ENCODE measurements at regions not wholly inside any gene's neighbourhood (a gene's known extent, or its start where the extent isn't known, plus 50 kb on each side); places are given as distances from the start of the nearest gene placed in this dataset.

- Histone ChIP-seq H3K4me1 (ENCODE audit: control insufficient read depth in 3 of 3, insufficient read depth in 3 of 3, low read length in 3 of 3) (no peaks in the 10 kb centered on the region), H3K27me3 (ENCODE audit: control insufficient read depth in 3 of 3, insufficient read depth in 3 of 3, low read length in 3 of 3) (peaks cover 0 to 2% (median 0%) of the 10 kb centered on the region in 3 donors), H3K27ac (ENCODE audit: low read depth, low read length) (no peak overlapping the region), H3K36me3 (ENCODE audit: control insufficient read depth in 3 of 3, insufficient read depth in 3 of 3, low read length in 3 of 3) (no peaks in the 10 kb centered on the region), H3K4me3 (ENCODE audit: low read length in 3 of 3) (no peak overlapping the region), H3K9ac (ENCODE audit: low read depth in 1 of 3, low read length in 3 of 3) (no peak overlapping the region), H3K9me3 (ENCODE audit: control insufficient read depth in 3 of 3, low read length in 3 of 3) (peaks cover 0 to 3% (median 2%) of the 10 kb centered on the region in 3 donors)
These were observed 181.5 kb downstream of the VRK1 start for GRCh38 chr14:96978525-96979272.

- Histone ChIP-seq H3K27ac (ENCODE audit: low read depth, low read length) (no peak overlapping the region), H3K27me3 (ENCODE audit: control insufficient read depth in 3 of 3, insufficient read depth in 3 of 3, low read length in 3 of 3) (peaks cover 0 to 2% (median 0%) of the 10 kb centered on the region in 3 donors), H3K4me3 (ENCODE audit: low read length in 3 of 3) (no peak overlapping the region), H3K9me3 (ENCODE audit: control insufficient read depth in 3 of 3, low read length in 3 of 3) (peaks cover 0 to 3% (median 2%) of the 10 kb centered on the region in 3 donors), H3K9ac (ENCODE audit: low read depth in 1 of 3, low read length in 3 of 3) (no peak overlapping the region), H3K4me1 (ENCODE audit: control insufficient read depth in 3 of 3, insufficient read depth in 3 of 3, low read length in 3 of 3) (no peaks in the 10 kb centered on the region), H3K36me3 (ENCODE audit: control insufficient read depth in 3 of 3, insufficient read depth in 3 of 3, low read length in 3 of 3) (no peaks in the 10 kb centered on the region)
These were observed 182.5 kb downstream of the VRK1 start for GRCh38 chr14:96979611-96980074.

- Histone ChIP-seq H3K36me3 (ENCODE audit: control insufficient read depth in 3 of 3, insufficient read depth in 3 of 3, low read length in 3 of 3) (no peaks in the 10 kb centered on the region), H3K27me3 (ENCODE audit: control insufficient read depth in 3 of 3, insufficient read depth in 3 of 3, low read length in 3 of 3) (peaks cover 0 to 2% (median 0%) of the 10 kb centered on the region in 3 donors), H3K4me3 (ENCODE audit: low read length in 3 of 3) (no peak overlapping the region), H3K27ac (ENCODE audit: low read depth, low read length) (no peak overlapping the region), H3K4me1 (ENCODE audit: control insufficient read depth in 3 of 3, insufficient read depth in 3 of 3, low read length in 3 of 3) (no peaks in the 10 kb centered on the region), H3K9ac (ENCODE audit: low read depth in 1 of 3, low read length in 3 of 3) (no peak overlapping the region), H3K9me3 (ENCODE audit: control insufficient read depth in 3 of 3, low read length in 3 of 3) (no peaks in the 10 kb centered on the region)
These were observed 183.7 kb downstream of the VRK1 start for GRCh38 chr14:96980835-96981234.

- Histone ChIP-seq H3K27me3 (ENCODE audit: control insufficient read depth in 3 of 3, insufficient read depth in 3 of 3, low read length in 3 of 3) (no peaks in the 10 kb centered on the region), H3K36me3 (ENCODE audit: control insufficient read depth in 3 of 3, insufficient read depth in 3 of 3, low read length in 3 of 3) (no peaks in the 10 kb centered on the region), H3K4me3 (ENCODE audit: low read length in 3 of 3) (no peak overlapping the region), H3K27ac (ENCODE audit: low read depth, low read length) (no peak overlapping the region), H3K9ac (ENCODE audit: low read depth in 1 of 3, low read length in 3 of 3) (no peak overlapping the region), H3K4me1 (ENCODE audit: control insufficient read depth in 3 of 3, insufficient read depth in 3 of 3, low read length in 3 of 3) (no peaks in the 10 kb centered on the region), H3K9me3 (ENCODE audit: control insufficient read depth in 3 of 3, low read length in 3 of 3) (no peaks in the 10 kb centered on the region)
These were observed 189.3 kb downstream of the VRK1 start for GRCh38 chr14:96986256-96987085.

GRCh38 chr14:96987086-96987474 is 189.9 kb downstream of the VRK1 start:
- H3K4me1 ChIP-seq (ENCODE audit: control insufficient read depth in 3 of 3, insufficient read depth in 3 of 3, low read length in 3 of 3), result no peaks in the 10 kb centered on the region
- H3K27me3 ChIP-seq (ENCODE audit: control insufficient read depth in 3 of 3, insufficient read depth in 3 of 3, low read length in 3 of 3), result no peaks in the 10 kb centered on the region
- no peaks in the 10 kb centered on the region for H3K9me3 ChIP-seq (ENCODE audit: control insufficient read depth in 3 of 3, low read length in 3 of 3)
- no peak overlapping the region for H3K9ac ChIP-seq (ENCODE audit: low read depth in 1 of 3, low read length in 3 of 3)
- no peak overlapping the region for H3K4me3 ChIP-seq (ENCODE audit: low read length in 3 of 3)
- H3K27ac ChIP-seq (ENCODE audit: low read depth, low read length), result no peak overlapping the region
- no peaks in the 10 kb centered on the region for H3K36me3 ChIP-seq (ENCODE audit: control insufficient read depth in 3 of 3, insufficient read depth in 3 of 3, low read length in 3 of 3)

GRCh38 chr14:96987771-96988170 is 190.6 kb downstream of the VRK1 start:
- no peak overlapping the region for H3K4me3 ChIP-seq (ENCODE audit: low read length in 3 of 3)
- H3K9me3 ChIP-seq (ENCODE audit: control insufficient read depth in 3 of 3, low read length in 3 of 3), result no peaks in the 10 kb centered on the region
- no peaks in the 10 kb centered on the region for H3K36me3 ChIP-seq (ENCODE audit: control insufficient read depth in 3 of 3, insufficient read depth in 3 of 3, low read length in 3 of 3)
- H3K4me1 ChIP-seq (ENCODE audit: control insufficient read depth in 3 of 3, insufficient read depth in 3 of 3, low read length in 3 of 3), result no peaks in the 10 kb centered on the region
- no peak overlapping the region for H3K9ac ChIP-seq (ENCODE audit: low read depth in 1 of 3, low read length in 3 of 3)
- no peak overlapping the region for H3K27ac ChIP-seq (ENCODE audit: low read depth, low read length)
- peaks cover 0 to 3% (median 0%) of the 10 kb centered on the region in 3 donors for H3K27me3 ChIP-seq (ENCODE audit: control insufficient read depth in 3 of 3, insufficient read depth in 3 of 3, low read length in 3 of 3)

- H3K36me3 ChIP-seq (ENCODE audit: control insufficient read depth in 3 of 3, insufficient read depth in 3 of 3, low read length in 3 of 3), result no peaks in the 10 kb centered on the region
- no peak overlapping the region for H3K27ac ChIP-seq (ENCODE audit: low read depth, low read length)
- no peaks in the 10 kb centered on the region for H3K4me1 ChIP-seq (ENCODE audit: control insufficient read depth in 3 of 3, insufficient read depth in 3 of 3, low read length in 3 of 3)
- no peak overlapping the region for H3K9ac ChIP-seq (ENCODE audit: low read depth in 1 of 3, low read length in 3 of 3)
- H3K27me3 ChIP-seq (ENCODE audit: control insufficient read depth in 3 of 3, insufficient read depth in 3 of 3, low read length in 3 of 3), result peaks cover 0 to 3% (median 0%) of the 10 kb centered on the region in 3 donors
- no peaks in the 10 kb centered on the region for H3K9me3 ChIP-seq (ENCODE audit: control insufficient read depth in 3 of 3, low read length in 3 of 3)
- no peak overlapping the region for H3K4me3 ChIP-seq (ENCODE audit: low read length in 3 of 3)
These were observed 192.1 kb downstream of the VRK1 start for GRCh38 chr14:96989306-96989705.

GRCh38 chr14:96991226-96991625 is 194.0 kb downstream of the VRK1 start:
- Histone ChIP-seq H3K4me3 (ENCODE audit: low read length in 3 of 3) (no peak overlapping the region), H3K4me1 (ENCODE audit: control insufficient read depth in 3 of 3, insufficient read depth in 3 of 3, low read length in 3 of 3) (no peaks in the 10 kb centered on the region), H3K9ac (ENCODE audit: low read depth in 1 of 3, low read length in 3 of 3) (no peak overlapping the region), H3K9me3 (ENCODE audit: control insufficient read depth in 3 of 3, low read length in 3 of 3) (no peaks in the 10 kb centered on the region), H3K27ac (ENCODE audit: low read depth, low read length) (no peak overlapping the region), H3K36me3 (ENCODE audit: control insufficient read depth in 3 of 3, insufficient read depth in 3 of 3, low read length in 3 of 3) (no peaks in the 10 kb centered on the region), H3K27me3 (ENCODE audit: control insufficient read depth in 3 of 3, insufficient read depth in 3 of 3, low read length in 3 of 3) (peaks cover 0 to 6% (median 0%) of the 10 kb centered on the region in 3 donors)

GRCh38 chr14:96994999-96995398 is 197.8 kb downstream of the VRK1 start:
- Histone ChIP-seq H3K4me1 (ENCODE audit: control insufficient read depth in 3 of 3, insufficient read depth in 3 of 3, low read length in 3 of 3) (no peaks in the 10 kb centered on the region), H3K27ac (ENCODE audit: low read depth, low read length) (no peak overlapping the region), H3K9me3 (ENCODE audit: control insufficient read depth in 3 of 3, low read length in 3 of 3) (no peaks in the 10 kb centered on the region), H3K9ac (ENCODE audit: low read depth in 1 of 3, low read length in 3 of 3) (no peak overlapping the region), H3K4me3 (ENCODE audit: low read length in 3 of 3) (no peak overlapping the region), H3K27me3 (ENCODE audit: control insufficient read depth in 3 of 3, insufficient read depth in 3 of 3, low read length in 3 of 3) (peaks cover 0 to 6% (median 0%) of the 10 kb centered on the region in 3 donors), H3K36me3 (ENCODE audit: control insufficient read depth in 3 of 3, insufficient read depth in 3 of 3, low read length in 3 of 3) (no peaks in the 10 kb centered on the region)

- Histone ChIP-seq H3K9me3 (ENCODE audit: control insufficient read depth in 3 of 3, low read length in 3 of 3) (no peaks in the 10 kb centered on the region), H3K36me3 (ENCODE audit: control insufficient read depth in 3 of 3, insufficient read depth in 3 of 3, low read length in 3 of 3) (no peaks in the 10 kb centered on the region), H3K27me3 (ENCODE audit: control insufficient read depth in 3 of 3, insufficient read depth in 3 of 3, low read length in 3 of 3) (peaks cover 0 to 6% (median 0%) of the 10 kb centered on the region in 3 donors), H3K9ac (ENCODE audit: low read depth in 1 of 3, low read length in 3 of 3) (no peak overlapping the region), H3K4me1 (ENCODE audit: control insufficient read depth in 3 of 3, insufficient read depth in 3 of 3, low read length in 3 of 3) (no peaks in the 10 kb centered on the region), H3K4me3 (ENCODE audit: low read length in 3 of 3) (no peak overlapping the region), H3K27ac (ENCODE audit: low read depth, low read length) (no peak overlapping the region)
These were observed 200.1 kb downstream of the VRK1 start for GRCh38 chr14:96997269-96997668.

Measured in skeletal muscle tissue (tissue), 3 donors.